OCI-LY7 (cell line): ENCODE measurements at regions not wholly inside any gene's neighbourhood (a gene's known extent, or its start where the extent isn't known, plus 50 kb on each side); places are given as distances from the start of the nearest gene placed in this dataset.

Source experiments
- EZH2phosphoT487 ChIP-seq: fragments of 200-600 bp; sonication (generic); IDR thresholded peaks from 2 replicates; pipeline ENCODE4 v1.6.1; 2018; ENCODE audit warnings: low read depth, borderline replicate concordance, mild to moderate bottlenecking, mixed run types, antibody characterized with exemption, low read length, moderate library complexity, mixed read lengths
- TF ChIP-seq, protein P1 (sequence below): fragments of 200-600 bp; sonication (generic); conservative IDR thresholded peaks from 2 replicates; pipeline ENCODE4 v1.5.1; 2014; ENCODE audit warnings: mild to moderate bottlenecking, antibody characterized with exemption, low read length, moderate library complexity, mixed read lengths

- TF ChIP-seq, protein P1, sequence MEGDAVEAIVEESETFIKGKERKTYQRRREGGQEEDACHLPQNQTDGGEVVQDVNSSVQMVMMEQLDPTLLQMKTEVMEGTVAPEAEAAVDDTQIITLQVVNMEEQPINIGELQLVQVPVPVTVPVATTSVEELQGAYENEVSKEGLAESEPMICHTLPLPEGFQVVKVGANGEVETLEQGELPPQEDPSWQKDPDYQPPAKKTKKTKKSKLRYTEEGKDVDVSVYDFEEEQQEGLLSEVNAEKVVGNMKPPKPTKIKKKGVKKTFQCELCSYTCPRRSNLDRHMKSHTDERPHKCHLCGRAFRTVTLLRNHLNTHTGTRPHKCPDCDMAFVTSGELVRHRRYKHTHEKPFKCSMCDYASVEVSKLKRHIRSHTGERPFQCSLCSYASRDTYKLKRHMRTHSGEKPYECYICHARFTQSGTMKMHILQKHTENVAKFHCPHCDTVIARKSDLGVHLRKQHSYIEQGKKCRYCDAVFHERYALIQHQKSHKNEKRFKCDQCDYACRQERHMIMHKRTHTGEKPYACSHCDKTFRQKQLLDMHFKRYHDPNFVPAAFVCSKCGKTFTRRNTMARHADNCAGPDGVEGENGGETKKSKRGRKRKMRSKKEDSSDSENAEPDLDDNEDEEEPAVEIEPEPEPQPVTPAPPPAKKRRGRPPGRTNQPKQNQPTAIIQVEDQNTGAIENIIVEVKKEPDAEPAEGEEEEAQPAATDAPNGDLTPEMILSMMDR = no peak
- TF ChIP-seq EZH2phosphoT487 = no peak
Measured at GRCh38 chr10:111485767-111486166, 408.9 kb downstream of the ADRA2A start.
